Ascending aorta (tissue), 2 donors: ENCODE measurements at regions not wholly inside any gene's neighbourhood (a gene's known extent, or its start where the extent isn't known, plus 50 kb on each side); places are given as distances from the start of the nearest gene placed in this dataset.

Experiments
- DNase-seq, 2 donors: peaks; one replicate each; pipeline ENCODE4 v3.0.0-alpha.2; 2019; ENCODE audit warnings: low spot score in 2 of 2
- H3K27ac ChIP-seq, 2 donors: fragments of 200-600 bp; sonication (generic); one replicate each; pipeline ENCODE4 v1.5.1; 2016 to 2017; ENCODE audit warnings: mild to moderate bottlenecking in 1 of 2
- H3K27me3 ChIP-seq: fragments of 200-600 bp; sonication (generic); one replicate; pipeline ENCODE4 v1.5.1; 2017
- H3K36me3 ChIP-seq, 2 donors: fragments of 200-600 bp; sonication (generic); one replicate each; pipeline ENCODE4 v1.5.1; 2016
- H3K4me1 ChIP-seq, 2 donors: fragments of 200-600 bp; sonication (generic); one replicate each; pipeline ENCODE4 v1.5.1; 2016 to 2017; ENCODE audit warnings: mild to moderate bottlenecking in 1 of 2
- H3K4me3 ChIP-seq, 2 donors: fragments of 200-600 bp; sonication (generic); one replicate each; pipeline ENCODE4 v1.5.1; 2016 to 2017; ENCODE audit warnings: mild to moderate bottlenecking in 1 of 2
- H3K9me3 ChIP-seq, 2 donors: fragments of 200-600 bp; sonication (generic); one replicate each; pipeline ENCODE4 v1.5.1; 2016
- CTCF ChIP-seq, 3 experiments: fragments of 200-600 bp in 2 of 3; fragments of 450-650 bp in 1 of 3; sonication (generic) in 2 of 3; IDR thresholded peaks; one replicate each; pipeline ENCODE4 v1.5.1; 2016 to 2019; ENCODE audit warnings: antibody characterized with exemption in 3 of 3, mild to moderate bottlenecking in 1 of 3, moderate library complexity in 1 of 3
- intact Hi-C: fragments of 100-400 bp; cut with DNase I; formaldehyde crosslinking; loops from one replicate; pipeline ENCODE4 v1.15.1; 2023

GRCh38 chr16:79434771-79435170, 165.8 kb downstream of the MAF start:
- intact Hi-C loops = no loop called here
- H3K4me3 ChIP-seq = no peak overlapping the region
- H3K9me3 ChIP-seq = no peaks in the 10 kb centered on the region
- no peak for TF ChIP-seq CTCF (IDR thresholded peaks at IDR 0.05)
- no peaks in the 10 kb centered on the region for H3K36me3 ChIP-seq
- DNase-seq = no peak
- H3K27ac ChIP-seq = no peak overlapping the region
- no peaks in the 10 kb centered on the region for H3K4me1 ChIP-seq
- H3K27me3 ChIP-seq = no peaks in the 10 kb centered on the region

GRCh38 chr16:79434092-79434491, 166.4 kb downstream of the MAF start:
- TF ChIP-seq CTCF (IDR thresholded peaks at IDR 0.05) = no peak
- Histone ChIP-seq H3K27me3 (no peaks in the 10 kb centered on the region), H3K4me3 (no peak overlapping the region), H3K36me3 (no peaks in the 10 kb centered on the region), H3K9me3 (no peaks in the 10 kb centered on the region), H3K4me1 (no peaks in the 10 kb centered on the region), H3K27ac (no peak overlapping the region)
- DNase-seq = no peak
- intact Hi-C loops = no loop called here

GRCh38 chr16:79431923-79432322, 168.6 kb downstream of the MAF start:
- H3K36me3 ChIP-seq = no peaks in the 10 kb centered on the region
- no peaks in the 10 kb centered on the region for H3K27me3 ChIP-seq
- intact Hi-C loops = no loop called here
- TF ChIP-seq CTCF (IDR thresholded peaks at IDR 0.05) = no peak
- H3K27ac ChIP-seq = no peak overlapping the region
- no peaks in the 10 kb centered on the region for H3K4me1 ChIP-seq
- H3K4me3 ChIP-seq = no peak overlapping the region
- H3K9me3 ChIP-seq = no peaks in the 10 kb centered on the region
- DNase-seq = no peak

- H3K4me1 ChIP-seq = no peaks in the 10 kb centered on the region
- no peak for TF ChIP-seq CTCF (IDR thresholded peaks at IDR 0.05)
- DNase-seq = no peak
- H3K4me3 ChIP-seq = no peak overlapping the region
- intact Hi-C loops = no loop called here
- no peaks in the 10 kb centered on the region for H3K9me3 ChIP-seq
- no peaks in the 10 kb centered on the region for H3K36me3 ChIP-seq
- no peak overlapping the region for H3K27ac ChIP-seq
- H3K27me3 ChIP-seq = no peaks in the 10 kb centered on the region
These were observed 170.3 kb downstream of the MAF start for GRCh38 chr16:79430191-79430678.

- H3K36me3 ChIP-seq = no peaks in the 10 kb centered on the region
- H3K4me3 ChIP-seq = no peak overlapping the region
- intact Hi-C loops = no loop called here
- no peaks in the 10 kb centered on the region for H3K27me3 ChIP-seq
- no peak for DNase-seq
- H3K4me1 ChIP-seq = no peaks in the 10 kb centered on the region
- H3K27ac ChIP-seq = no peak overlapping the region
- TF ChIP-seq CTCF (IDR thresholded peaks at IDR 0.05) = no peak
- H3K9me3 ChIP-seq = no peaks in the 10 kb centered on the region
These were observed 171.0 kb downstream of the MAF start for GRCh38 chr16:79429381-79430190.
